DMS53 (cell line): ENCODE measurements at regions not wholly inside any gene's neighbourhood (a gene's known extent, or its start where the extent isn't known, plus 50 kb on each side); places are given as distances from the start of the nearest gene placed in this dataset.
"Not testable (repeated sequence)": the region's sequence is repeated elsewhere in the genome, so short reads cannot be mapped to it uniquely, and the experiment has no call there.

Source experiments
- DNase-seq: peaks from one replicate; lab custom pipeline; 2025; lab: John Stamatoyannopoulos, UW

- DNase-seq, result not testable (repeated sequence)
These were observed 280.0 kb downstream of the BCL2L11 start for GRCh38 chr2:111400598-111401253.

GRCh38 chr2:111401270-111402140, 280.8 kb downstream of the BCL2L11 start:
- not testable (repeated sequence) for DNase-seq

GRCh38 chr2:111402450-111402849, 281.7 kb downstream of the BCL2L11 start:
- DNase-seq, result not testable (repeated sequence)

- DNase-seq, result not testable (repeated sequence)
These were observed 282.6 kb downstream of the BCL2L11 start for GRCh38 chr2:111403287-111403686.

GRCh38 chr2:111406616-111407015, 285.9 kb downstream of the BCL2L11 start:
- not testable (repeated sequence) for DNase-seq

- not testable (repeated sequence) for DNase-seq
These were observed 287.0 kb downstream of the BCL2L11 start for GRCh38 chr2:111407632-111408194.

GRCh38 chr2:111410868-111411406, 290.2 kb downstream of the BCL2L11 start:
- DNase-seq, result not testable (repeated sequence)

- not testable (repeated sequence) for DNase-seq
These were observed 291.4 kb downstream of the BCL2L11 start for GRCh38 chr2:111411867-111412681.

- DNase-seq, result not testable (repeated sequence)
These were observed 292.3 kb downstream of the BCL2L11 start for GRCh38 chr2:111412841-111413650.

- not testable (repeated sequence) for DNase-seq
These were observed 293.2 kb downstream of the BCL2L11 start for GRCh38 chr2:111413950-111414349.

GRCh38 chr2:111415765-111416743, 295.3 kb downstream of the BCL2L11 start:
- not testable (repeated sequence) for DNase-seq

GRCh38 chr2:111417026-111417425, 296.3 kb downstream of the BCL2L11 start:
- DNase-seq, result not testable (repeated sequence)

GRCh38 chr2:111418091-111418875, 297.6 kb downstream of the BCL2L11 start:
- not testable (repeated sequence) for DNase-seq

- not testable (repeated sequence) for DNase-seq
These were observed 299.4 kb downstream of the BCL2L11 start for GRCh38 chr2:111420074-111420473.

- not testable (repeated sequence) for DNase-seq
These were observed 300.1 kb downstream of the BCL2L11 start for GRCh38 chr2:111420835-111421234.

GRCh38 chr2:111421949-111422348, 301.2 kb downstream of the BCL2L11 start:
- DNase-seq, result not testable (repeated sequence)

GRCh38 chr2:111422562-111422961, 301.8 kb downstream of the BCL2L11 start:
- DNase-seq, result not testable (repeated sequence)

- DNase-seq, result not testable (repeated sequence)
These were observed 302.5 kb downstream of the BCL2L11 start for GRCh38 chr2:111423184-111423583.
